ENCODE measurements at regions not wholly inside any gene's neighbourhood (a gene's known extent, or its start where the extent isn't known, plus 50 kb on each side); places are given as distances from the start of the nearest gene placed in this dataset.
"Not testable (repeated sequence)": the region's sequence is repeated elsewhere in the genome, so short reads cannot be mapped to it uniquely, and the experiment has no call there.

DNA sequence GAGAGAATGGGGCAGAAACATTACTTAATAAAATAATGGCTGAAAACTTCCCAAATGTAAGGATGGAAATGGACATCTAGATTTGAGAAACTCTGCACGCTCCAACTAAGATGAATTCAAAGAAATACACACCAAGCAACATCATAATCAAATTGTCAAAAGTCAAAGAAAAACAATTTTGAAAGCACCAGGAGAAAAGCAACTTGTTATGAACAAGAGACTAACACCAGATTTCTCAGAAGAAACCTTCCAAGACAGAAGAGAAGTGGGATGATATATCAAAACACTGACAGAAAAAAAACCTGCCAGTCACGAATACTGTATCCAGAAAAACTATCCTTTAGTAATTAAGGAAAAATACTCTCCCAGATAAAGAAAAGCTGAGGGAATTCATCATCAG, 208.6 kb upstream of the SAMSN1 start:
- no peak for DNase-seq (ENCODE audit: low read depth)

DNA sequence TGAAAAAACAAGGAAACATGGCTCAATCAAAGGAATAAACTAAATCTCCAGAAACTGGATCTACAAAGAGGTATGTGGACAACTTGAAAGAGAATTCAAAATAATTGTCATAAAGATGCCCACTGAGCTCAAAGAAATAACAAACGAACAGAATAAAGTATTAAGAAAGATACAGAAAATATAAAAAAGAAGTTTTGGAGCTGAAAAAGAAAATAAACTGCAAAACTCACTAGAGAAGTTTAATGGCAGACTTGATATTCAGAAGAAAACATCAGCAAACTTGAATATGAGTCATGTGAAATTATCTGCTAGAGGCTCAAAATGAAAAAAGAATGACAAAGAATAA, 208.1 kb upstream of the SAMSN1 start:
- DNase-seq (ENCODE audit: low read depth), result no peak

DNA sequence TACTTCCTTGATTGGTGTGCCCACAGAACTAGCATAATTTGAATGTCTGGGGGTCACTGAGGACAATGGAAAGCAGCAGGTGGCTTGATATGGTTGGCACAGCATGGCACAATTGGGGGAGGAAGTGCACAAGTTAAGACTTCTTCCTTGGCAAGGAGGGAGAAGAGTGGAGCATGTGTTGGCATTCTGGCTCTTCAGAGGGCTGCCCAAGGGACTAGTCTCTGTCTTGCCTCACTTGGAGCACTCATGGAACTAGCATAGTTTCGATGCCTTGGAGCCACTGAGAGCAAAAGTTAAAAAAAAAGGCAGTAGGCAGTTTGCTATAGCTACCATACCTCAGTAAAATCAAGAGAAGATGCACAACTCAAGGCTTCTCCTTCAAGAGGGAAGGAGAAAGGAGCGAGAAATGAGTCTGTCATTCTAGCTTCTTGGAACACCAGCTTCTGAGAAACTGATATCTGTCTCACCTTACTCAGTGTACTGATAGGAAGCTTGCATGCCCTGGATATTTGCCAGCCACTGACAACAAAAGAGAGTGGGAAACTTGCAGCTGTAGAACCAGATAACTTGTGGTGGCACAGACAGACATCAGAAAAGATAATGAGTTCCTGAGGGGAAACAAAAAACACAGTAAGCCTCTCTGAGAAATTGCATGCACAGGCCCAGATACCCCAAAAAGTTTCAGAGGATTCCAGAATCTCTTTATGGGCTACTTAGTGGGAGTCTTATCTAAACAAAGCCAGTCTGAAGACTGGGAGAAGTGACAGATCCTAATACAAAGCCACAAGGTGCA, 207.5 kb upstream of the SAMSN1 start:
- no peak for DNase-seq (ENCODE audit: low read depth)

DNA sequence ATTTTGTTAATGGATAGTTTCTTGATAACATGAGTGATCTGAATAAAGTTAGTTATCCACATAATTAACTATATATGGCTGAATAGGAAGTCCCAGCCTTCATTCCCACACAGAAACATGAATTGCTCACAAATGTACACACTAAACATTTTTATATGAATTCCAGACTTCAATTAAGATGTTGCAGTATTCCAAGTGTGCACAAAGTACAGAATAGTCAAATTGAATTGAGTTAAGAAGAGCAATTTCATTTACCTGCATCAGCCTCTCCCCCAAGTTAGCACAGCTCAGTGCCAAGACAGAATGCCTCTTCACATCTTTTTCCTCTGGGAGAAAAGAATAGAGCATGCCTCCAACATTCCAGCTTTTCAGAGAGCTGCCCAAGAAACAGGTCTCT, 207.0 kb upstream of the SAMSN1 start:
- no peak for DNase-seq (ENCODE audit: low read depth)

DNA sequence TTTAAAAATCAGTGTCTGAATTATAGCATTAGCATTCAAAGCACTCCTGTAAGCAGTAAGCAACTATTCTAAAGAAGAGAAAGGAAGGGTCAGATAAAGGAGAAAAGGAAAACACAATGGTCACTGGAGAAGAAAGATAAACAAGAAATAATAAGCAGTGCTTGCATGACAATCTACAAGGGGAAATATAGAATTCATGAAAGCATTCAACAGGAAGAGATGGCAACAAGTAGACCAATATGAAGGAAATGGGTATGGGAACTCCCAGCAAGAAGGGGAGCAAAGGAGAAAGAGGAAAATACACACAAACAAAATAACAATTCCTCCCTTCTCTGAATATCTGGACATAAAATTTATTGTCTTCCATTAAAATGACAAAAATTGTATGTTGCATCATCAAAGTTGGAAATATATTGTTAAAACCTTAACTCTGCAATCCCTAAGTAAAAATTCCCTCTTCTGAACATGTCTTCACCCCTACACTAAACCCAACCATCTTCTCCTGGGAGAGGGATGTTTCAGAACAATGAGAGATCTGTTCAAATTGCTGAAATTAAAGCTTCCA, 206.3 kb upstream of the SAMSN1 start:
- DNase-seq (ENCODE audit: low read depth), result no peak

DNA sequence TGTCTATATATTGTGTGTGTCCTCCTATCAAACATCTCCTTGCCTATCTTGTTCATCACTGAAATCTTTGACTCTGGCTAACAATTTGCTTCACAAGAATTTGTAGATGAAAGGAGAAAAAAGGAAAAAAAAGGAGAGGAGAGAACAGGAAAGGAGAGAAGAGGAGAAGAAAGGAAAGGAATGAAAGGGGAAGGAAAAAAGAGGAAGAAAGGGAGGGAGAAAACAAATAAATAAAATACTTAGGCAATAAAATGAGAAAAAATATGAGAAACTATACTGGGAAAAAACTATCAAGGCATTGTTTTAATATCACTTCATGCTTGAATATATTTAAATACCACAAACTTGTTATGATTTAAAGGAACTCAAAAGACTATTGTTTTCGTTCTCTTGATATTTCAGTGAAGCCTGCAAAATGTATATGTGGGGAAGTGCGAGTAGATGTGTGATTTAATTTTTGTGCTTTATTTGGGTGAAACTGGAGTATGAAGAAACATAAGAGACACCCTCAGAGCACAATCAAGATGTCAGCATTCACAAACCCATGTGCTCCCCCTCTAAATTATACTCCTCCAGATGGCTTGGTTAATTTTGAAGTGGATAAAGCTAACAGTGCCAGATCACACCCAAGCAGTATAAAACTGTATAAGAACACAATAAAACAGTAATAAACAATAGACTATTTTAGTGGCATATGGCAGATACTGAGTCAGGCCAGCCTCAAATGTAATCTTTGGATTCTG, 205.7 kb upstream of the SAMSN1 start:
- no peak for DNase-seq (ENCODE audit: low read depth)

DNA sequence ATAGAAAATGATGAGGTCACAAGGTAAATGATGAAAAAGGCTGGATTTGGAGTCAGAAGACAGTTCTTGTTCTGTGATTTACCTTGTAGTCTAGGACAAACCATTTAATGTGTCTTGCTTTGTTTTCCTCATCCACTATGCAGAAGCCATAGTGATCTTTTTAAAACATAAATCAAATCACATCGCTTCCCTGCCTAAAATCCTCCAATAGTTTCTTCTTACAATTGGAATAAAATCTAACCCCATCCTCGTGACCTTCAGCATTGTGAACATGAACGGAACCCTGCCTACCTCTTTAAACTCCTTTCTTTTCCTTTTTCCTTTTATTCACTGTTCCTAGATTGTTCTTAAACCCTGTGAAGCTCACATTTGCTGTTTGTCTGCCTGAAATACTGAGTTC, 204.9 kb upstream of the SAMSN1 start:
- DNase-seq (ENCODE audit: low read depth), result no peak

DNA sequence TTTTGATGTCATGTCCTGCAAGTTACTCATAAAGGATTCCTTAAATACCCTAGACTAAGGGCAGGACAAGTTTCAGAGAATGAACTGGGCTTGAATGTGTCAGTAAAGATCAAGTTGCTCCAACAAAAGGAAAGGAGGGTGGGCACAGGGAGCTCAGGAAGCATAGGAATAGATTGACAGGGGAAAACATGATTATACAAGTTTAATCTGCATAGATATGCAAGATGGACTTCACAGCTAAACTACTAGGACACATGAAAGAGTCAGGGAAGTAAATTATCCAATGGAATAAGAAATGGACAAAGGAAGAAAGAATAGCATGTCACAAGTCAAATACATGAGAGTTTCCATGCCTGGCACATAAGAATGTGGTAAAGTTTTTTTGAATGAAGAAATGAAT, 203.9 kb upstream of the SAMSN1 start:
- no peak for DNase-seq (ENCODE audit: low read depth)

DNA sequence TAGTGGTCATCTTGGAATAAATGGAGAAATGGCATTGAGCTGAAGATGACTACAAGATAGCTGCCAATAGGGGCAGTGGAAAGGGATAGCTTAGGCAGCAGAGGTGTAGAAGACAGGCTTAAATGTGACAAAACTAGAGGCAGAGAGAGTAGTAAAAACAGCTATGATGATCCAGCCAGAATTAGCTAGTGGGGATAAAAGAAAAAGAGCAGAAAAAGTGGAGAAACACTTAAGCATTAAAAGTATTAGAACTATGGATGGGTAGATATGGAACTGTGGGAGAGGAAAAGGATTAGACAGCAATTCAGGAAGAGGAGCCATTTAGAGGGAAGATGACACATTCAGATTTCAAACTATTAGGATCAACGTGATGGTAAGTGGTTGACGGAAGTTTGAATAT, 202.5 kb upstream of the SAMSN1 start:
- no peak for DNase-seq (ENCODE audit: low read depth)

DNA sequence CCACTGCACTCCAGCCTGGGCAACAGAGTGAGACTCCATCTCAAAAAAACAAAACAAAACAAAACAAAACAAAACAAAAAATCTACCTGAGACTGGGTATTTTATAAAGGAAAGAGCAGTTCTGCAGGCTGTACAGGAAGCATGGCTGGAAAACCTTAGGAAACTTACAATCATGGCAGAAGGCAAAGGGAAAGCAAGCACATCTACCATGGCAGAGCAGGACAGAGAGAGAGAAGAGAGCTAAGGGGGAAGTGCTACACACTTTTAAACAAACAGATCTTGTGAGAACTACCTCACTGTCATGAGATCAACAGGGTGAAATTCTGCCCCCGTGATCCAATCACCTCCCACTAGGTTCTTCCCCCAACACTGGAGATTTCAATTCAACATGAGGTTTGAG, 198.3 kb upstream of the SAMSN1 start:
- no peak for DNase-seq (ENCODE audit: low read depth)

DNA sequence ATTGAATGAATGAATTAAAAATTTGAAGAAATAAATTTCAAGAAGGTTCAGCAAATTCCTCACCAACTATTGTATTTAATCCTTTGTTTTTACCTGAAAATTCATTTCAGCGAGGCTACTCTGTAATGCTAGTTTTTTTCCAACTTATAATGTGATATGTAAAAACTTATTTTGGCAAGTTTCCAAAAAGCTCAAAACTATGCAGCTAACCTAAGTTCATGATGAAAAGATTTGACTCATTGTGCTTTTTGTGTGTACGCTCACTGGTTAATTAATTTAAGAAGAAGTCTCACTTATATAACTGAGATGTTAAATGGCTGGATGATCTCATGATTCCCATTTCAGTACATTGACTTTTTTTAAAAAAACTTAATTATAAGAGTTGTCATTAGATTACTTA, 196.0 kb upstream of the SAMSN1 start:
- DNase-seq (ENCODE audit: low read depth), result no peak

DNA sequence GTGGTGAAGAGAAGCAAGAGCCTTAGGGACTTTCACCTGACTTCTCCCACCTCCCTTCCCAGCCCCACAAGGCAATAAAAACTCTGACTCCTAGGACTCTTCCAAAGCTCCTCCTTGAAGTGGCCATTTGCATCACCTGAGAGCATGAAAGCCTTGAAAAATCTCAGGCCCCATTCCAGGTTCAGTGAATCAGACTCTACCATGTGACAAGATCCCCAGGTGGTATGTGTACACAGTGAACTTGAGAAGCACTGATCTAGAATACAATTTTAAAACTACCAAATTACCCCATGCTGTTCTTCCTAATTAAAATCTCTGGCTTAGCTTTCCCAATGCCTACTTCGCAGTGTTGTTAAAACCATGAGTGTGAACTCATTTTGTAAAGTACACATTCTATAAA, 195.1 kb upstream of the SAMSN1 start:
- DNase-seq (ENCODE audit: low read depth), result no peak

DNA sequence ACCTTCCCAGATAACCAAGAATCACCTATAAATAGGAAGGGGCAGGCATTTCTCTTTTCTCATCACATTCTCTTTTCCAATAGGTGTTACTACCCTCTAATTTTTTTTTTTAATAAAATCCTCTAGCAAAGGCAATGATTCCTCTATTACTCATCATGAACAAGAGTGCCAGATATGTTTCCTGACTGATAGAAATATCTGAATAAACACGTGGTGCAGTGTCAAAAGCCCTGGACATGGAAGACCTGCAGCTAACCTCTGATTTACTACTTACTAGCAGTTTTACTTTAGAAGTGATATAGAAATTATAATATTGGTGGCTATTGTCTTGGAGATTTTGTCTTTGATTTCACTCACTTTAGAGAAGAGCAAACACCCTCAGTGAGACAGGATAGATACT, 194.6 kb upstream of the SAMSN1 start:
- no peak for DNase-seq (ENCODE audit: low read depth)

DNA sequence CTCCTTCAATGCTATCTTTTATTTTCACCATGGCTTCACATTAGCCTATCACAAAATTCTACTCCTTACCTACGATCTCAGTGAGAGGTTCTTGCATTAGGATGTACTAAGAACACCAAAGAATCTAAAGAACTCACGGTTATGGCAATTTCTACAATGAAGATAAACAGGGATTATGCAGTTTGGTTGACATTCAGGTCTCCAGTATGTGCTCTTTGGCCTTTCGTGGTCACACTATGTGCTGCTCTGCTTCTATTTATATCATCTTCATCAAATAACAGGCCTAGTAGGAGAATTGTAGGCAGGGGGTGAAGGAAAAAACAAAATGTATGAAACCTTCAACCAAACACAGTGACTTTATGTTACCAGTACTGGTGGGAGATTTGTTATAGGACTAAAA, 194.0 kb upstream of the SAMSN1 start:
- DNase-seq (ENCODE audit: low read depth), result no peak

DNA sequence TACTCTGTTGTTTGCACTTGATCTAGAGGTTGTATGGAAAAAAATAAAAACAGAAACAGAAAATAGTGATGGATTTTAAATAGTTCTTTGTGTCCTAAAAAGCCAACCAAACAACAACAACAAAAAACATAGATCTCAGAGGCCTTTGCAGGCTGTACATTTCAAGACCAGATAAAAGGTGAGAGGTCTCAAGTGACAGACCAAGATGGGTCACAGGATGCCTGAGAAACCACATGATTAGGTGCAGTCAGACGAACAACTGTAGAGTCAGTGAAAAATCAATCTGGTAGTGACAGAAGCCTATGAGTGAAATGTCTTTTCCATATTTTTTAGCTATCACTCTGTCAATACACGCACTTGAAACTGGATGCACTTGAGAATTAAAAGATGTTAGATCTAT, 193.5 kb upstream of the SAMSN1 start:
- DNase-seq (ENCODE audit: low read depth), result no peak

DNA sequence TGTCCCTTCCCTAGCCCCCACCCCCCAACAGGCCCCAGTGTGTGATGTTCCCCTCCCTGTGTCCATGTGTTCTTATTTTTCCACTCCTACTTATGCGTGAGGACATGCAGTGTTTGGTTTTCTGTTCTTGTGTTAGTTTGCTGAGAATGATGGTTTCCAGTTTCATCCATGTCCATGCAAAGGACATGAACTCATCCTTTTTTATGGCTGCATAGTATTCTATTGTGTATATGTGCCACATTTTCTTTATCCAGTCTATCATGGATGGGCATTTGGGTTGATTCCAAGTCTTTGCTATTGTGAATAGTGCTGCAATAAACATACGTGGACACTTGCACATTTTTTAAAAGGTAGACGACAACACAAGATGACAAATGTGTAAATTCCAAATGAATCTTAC, 192.5 kb upstream of the SAMSN1 start:
- DNase-seq (ENCODE audit: low read depth), result not testable (repeated sequence)

DNA sequence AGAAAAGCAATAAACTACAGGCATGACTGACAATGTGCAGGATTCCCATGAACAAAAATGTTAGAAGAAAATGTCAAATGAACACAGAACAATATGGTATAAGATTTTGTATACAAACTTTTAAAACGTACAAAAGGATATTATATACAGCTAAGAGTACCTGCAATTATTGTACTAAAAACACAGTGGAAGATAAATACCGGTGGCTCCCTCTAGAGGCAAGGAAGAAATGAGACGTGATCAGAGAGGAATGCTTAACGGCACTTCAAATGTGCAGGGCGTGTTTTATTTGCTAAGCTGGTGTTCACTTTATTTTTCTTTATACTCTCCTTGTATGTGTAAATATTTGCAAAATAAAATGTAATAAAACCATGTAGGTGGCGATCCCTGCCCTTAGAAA, 191.8 kb upstream of the SAMSN1 start:
- peak; percentile 18 for DNase-seq (ENCODE audit: low read depth)

DNA sequence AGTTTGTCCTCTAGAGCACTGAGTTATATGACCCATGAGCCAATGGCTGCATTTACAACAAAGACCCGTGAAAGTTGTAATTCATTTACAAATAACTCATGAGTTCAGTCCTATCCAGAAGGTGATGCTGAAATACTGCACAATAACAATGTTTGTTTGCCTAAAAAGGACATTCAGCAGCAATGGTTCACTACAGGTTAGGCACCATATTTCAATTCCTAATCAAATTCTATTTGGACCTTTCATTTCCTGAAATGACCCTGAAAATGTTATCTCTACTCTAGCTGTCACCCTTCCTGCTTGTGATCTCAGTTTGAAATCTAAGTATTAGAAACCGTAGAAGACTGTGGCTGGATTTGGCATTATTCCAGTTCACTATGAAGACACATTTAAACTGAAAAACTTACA, 191.2 kb upstream of the SAMSN1 start:
- DNase-seq (ENCODE audit: low read depth), result no peak

DNA sequence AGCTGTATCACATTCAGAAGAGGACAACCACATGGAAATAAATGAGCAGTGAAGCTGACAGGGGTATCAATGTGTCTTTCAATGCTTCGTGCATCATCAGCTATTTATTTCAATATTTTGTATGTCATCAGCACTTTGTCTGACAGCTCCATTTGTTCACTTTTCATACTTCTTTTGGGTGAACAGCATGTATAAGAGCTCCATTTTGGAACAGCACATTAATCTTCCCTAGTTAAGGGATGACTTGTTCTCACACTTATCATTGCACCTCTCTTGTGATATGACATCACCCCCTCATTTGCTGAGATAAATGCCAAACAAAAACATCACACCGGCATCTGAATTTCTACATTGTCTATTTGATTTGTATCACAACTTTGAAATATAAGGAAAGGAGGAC, 190.6 kb upstream of the SAMSN1 start:
- DNase-seq (ENCODE audit: low read depth), result no peak

DNA sequence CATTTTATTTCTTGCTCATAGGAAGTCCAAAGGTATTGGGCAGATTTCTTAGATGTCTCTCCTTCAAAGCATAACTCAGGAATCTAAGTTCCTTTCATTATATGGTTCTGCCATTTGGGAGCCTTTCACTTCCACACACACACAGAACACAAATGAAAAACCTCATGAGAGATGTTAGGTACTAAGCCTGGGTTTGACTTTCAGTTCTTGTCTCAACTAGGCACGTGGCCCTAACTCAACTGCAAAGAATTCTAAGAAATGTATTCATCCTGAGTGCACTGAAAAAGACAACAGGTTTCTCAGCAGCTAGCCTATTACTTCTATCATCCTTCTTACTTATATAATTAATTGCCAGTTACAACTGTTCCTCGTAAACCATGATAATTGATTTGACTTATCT, 190.0 kb upstream of the SAMSN1 start:
- no peak for DNase-seq (ENCODE audit: low read depth)

DNA sequence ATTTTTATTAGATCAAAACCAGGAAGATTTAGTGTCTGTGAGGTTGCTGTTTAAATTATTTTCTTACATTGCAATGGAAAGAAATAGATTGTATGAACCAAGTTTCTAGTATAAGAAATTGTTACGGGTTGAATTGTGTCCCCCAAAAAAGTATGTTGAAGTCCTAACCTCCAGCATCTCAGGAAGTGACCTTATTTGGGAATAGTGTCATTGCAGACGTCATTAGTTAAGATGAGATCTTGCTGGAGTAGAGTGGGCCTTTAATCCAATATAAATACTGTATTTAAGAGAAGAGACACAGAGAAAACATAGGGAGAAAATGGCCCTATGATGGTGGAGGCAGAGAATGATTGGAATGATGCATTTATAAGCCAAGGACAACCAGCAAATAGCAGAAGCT, 188.7 kb upstream of the SAMSN1 start:
- no peak for DNase-seq (ENCODE audit: low read depth)

DNA sequence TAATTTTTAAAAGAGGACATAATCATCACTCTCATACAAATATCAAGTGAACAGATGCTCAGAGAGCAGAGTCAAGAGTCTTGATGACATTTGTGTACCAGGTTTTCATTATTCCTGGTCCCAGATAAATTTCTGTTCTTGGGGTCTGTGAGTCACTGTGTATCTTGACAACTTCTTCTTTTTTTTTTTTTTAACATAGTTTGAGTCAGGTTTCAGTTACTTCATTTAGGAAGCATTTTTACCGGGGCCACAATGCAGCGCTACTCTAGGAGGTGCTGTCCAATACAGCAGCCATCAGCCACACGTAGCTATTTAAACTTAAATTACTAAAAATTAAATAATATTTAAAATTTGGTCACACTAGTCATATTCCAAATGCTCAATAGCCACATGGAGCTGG, 188.1 kb upstream of the SAMSN1 start:
- no peak for DNase-seq (ENCODE audit: low read depth)

DNA sequence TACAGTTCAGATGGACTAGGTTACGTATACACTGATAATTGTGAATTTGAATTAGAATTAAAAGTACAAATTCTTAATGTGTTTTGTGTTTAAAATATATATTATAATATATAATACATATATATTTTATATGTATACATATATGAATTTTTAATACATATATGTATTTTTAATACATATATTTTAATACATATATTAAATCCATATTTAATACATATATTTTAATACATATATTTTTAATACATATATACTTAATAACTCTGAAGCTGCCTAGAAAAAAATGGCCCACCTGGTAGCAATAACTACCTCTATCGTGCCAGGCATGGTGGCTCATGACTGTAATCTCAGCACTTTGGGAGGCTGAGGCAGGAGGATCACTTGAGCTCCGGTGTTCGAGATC, 179.1 kb upstream of the SAMSN1 start:
- no peak for DNase-seq (ENCODE audit: low read depth)

Measured in activated gamma-delta T cell treated with anti-CD3 and anti-CD28 coated beads, Interleukin-2, amount 50 U/mL, for 16 hours (primary cell).